ENCODE measurements at regions not wholly inside any gene's neighbourhood (a gene's known extent, or its start where the extent isn't known, plus 50 kb on each side); places are given as distances from the start of the nearest gene placed in this dataset.

GRCh38 chr20:40551125-40551530 lies 137.9 kb downstream of the MAFB start:
- TF ChIP-seq CTCF (conservative IDR thresholded peaks at IDR 0.05; ENCODE audit: low read depth, low read length): no peak
- DNase-seq (ENCODE audit: low read depth): no peak
- H3K4me3 ChIP-seq (ENCODE audit: low read depth, low read length): no peak overlapping the region

- TF ChIP-seq CTCF (conservative IDR thresholded peaks at IDR 0.05; ENCODE audit: low read depth, low read length): no peak
- no peak overlapping the region for H3K4me3 ChIP-seq (ENCODE audit: low read depth, low read length)
- DNase-seq (ENCODE audit: low read depth): no peak
These were observed 141.4 kb downstream of the MAFB start for GRCh38 chr20:40547483-40548091.

DNA sequence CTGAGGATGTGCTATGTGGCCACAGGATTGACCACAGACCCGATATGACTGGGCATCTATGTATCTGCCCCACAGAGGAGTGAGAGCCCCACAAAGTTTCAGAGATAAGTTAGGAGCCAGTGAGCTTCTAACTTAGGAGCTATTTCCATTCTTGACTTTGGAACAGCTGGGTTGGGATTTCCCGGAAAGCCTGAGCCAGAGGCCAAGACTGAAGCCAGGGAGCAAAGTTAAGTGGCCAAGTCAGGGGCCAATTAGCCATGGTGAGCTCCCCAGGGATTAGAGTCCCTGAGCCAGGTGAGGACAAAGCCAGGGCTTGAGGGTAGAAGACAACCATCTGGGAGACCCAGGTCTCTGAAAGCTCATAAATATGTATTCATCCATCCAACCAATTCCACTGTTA lies 143.6 kb downstream of the MAFB start:
- no peak overlapping the region for H3K4me3 ChIP-seq (ENCODE audit: low read depth, low read length)
- DNase-seq (ENCODE audit: low read depth): no peak
- TF ChIP-seq CTCF (conservative IDR thresholded peaks at IDR 0.05; ENCODE audit: low read depth, low read length): no peak

- no peak for DNase-seq (ENCODE audit: low read depth)
- no peak overlapping the region for H3K4me3 ChIP-seq (ENCODE audit: low read depth, low read length)
- TF ChIP-seq CTCF (conservative IDR thresholded peaks at IDR 0.05; ENCODE audit: low read depth, low read length): no peak
These were observed 147.0 kb downstream of the MAFB start for GRCh38 chr20:40542065-40542464.

DNA sequence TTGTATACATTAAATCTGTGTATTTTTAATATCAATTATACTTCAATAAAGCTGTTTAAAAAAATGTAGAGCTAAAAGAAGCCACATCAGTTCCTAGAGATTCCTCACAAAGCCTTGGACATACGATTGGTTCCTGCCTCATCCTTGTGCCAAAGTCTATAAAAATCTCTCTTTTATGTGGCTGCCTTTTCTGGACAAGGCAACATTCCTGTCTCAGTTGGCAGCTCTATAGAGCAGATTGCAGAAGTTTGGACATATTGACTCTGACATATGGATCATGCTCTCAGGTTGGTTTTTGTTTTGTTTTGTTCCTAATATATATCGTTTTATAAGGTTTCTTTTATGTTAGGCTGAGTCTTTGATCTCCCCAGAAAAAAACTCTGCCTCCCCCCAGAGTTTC lies 148.9 kb downstream of the MAFB start:
- TF ChIP-seq CTCF (conservative IDR thresholded peaks at IDR 0.05; ENCODE audit: low read depth, low read length): no peak
- DNase-seq (ENCODE audit: low read depth): no peak
- H3K4me3 ChIP-seq (ENCODE audit: low read depth, low read length): no peak overlapping the region

- no peak for DNase-seq (ENCODE audit: low read depth)
- H3K4me3 ChIP-seq (ENCODE audit: low read depth, low read length): no peak overlapping the region
- no peak for TF ChIP-seq CTCF (conservative IDR thresholded peaks at IDR 0.05; ENCODE audit: low read depth, low read length)
These were observed 150.9 kb downstream of the MAFB start for GRCh38 chr20:40538131-40538530.

- DNase-seq (ENCODE audit: low read depth): no peak
- no peak for TF ChIP-seq CTCF (conservative IDR thresholded peaks at IDR 0.05; ENCODE audit: low read depth, low read length)
- no peak overlapping the region for H3K4me3 ChIP-seq (ENCODE audit: low read depth, low read length)
These were observed 152.2 kb downstream of the MAFB start for GRCh38 chr20:40536808-40537207.

Data from epithelial cell of proximal tubule (primary cell).